Peyer's patch (tissue), 4 donors: ENCODE measurements at regions not wholly inside any gene's neighbourhood (a gene's known extent, or its start where the extent isn't known, plus 50 kb on each side); places are given as distances from the start of the nearest gene placed in this dataset.

Source experiments
- DNase-seq, 3 donors: peaks; one replicate each; pipeline ENCODE4 v3.0.0-alpha.2; 2017 to 2019
- H3K27ac ChIP-seq, 4 donors: fragments of 200-600 bp; sonication (generic); one replicate each; pipeline ENCODE4 v1.5.1; 2016 to 2019
- H3K27me3 ChIP-seq, 2 donors: fragments of 200-600 bp; sonication (generic); one replicate each; pipeline ENCODE4 v1.5.1; 2019
- H3K36me3 ChIP-seq, 3 donors: fragments of 200-600 bp; sonication (generic); one replicate each; pipeline ENCODE4 v1.5.1; 2016 to 2019
- H3K4me1 ChIP-seq, 4 donors: fragments of 200-600 bp; sonication (generic); one replicate each; pipeline ENCODE4 v1.5.1; 2016 to 2019
- H3K4me3 ChIP-seq, 4 donors: fragments of 200-600 bp; sonication (generic); 1 replicate in 3 of 4; 2 replicates in 1 of 4; pipeline ENCODE4 v1.5.1; 2016 to 2019; ENCODE audit warnings: mild to moderate bottlenecking in 1 of 4
- H3K9me3 ChIP-seq, 4 donors: fragments of 200-600 bp; sonication (generic); one replicate each; pipeline ENCODE4 v1.5.1; 2016 to 2019; ENCODE audit warnings: mild to moderate bottlenecking in 1 of 4
- POLR2A ChIP-seq, 2 donors: fragments of 450-650 bp; IDR thresholded peaks; one replicate each; pipeline ENCODE4 v1.5.1; 2017; ENCODE audit warnings: antibody characterized with exemption in 2 of 2, mild to moderate bottlenecking in 2 of 2, moderate library complexity in 2 of 2
- TF ChIP-seq, protein P1 (sequence below), 6 experiments: fragments of 450-650 bp in 4 of 6; fragments of 200-600 bp in 2 of 6; sonication (generic) in 1 of 6; IDR thresholded peaks; one replicate each; pipeline ENCODE4 v1.5.1; 2017 to 2019; ENCODE audit warnings: antibody characterized with exemption in 6 of 6, mild to moderate bottlenecking in 3 of 6, moderate library complexity in 1 of 6

GRCh38 chr12:30063435-30063945 is 279.7 kb upstream of the TMTC1 start:
- Histone ChIP-seq H3K4me1 (no peaks in the 10 kb centered on the region), H3K27ac (no peak overlapping the region), H3K27me3 (no peaks in the 10 kb centered on the region), H3K4me3 (no peak overlapping the region), H3K9me3 (no peaks in the 10 kb centered on the region), H3K36me3 (no peaks in the 10 kb centered on the region)
- no peak for DNase-seq
- no peak for TF ChIP-seq POLR2A (IDR thresholded peaks at IDR 0.05)
- TF ChIP-seq, protein P1, sequence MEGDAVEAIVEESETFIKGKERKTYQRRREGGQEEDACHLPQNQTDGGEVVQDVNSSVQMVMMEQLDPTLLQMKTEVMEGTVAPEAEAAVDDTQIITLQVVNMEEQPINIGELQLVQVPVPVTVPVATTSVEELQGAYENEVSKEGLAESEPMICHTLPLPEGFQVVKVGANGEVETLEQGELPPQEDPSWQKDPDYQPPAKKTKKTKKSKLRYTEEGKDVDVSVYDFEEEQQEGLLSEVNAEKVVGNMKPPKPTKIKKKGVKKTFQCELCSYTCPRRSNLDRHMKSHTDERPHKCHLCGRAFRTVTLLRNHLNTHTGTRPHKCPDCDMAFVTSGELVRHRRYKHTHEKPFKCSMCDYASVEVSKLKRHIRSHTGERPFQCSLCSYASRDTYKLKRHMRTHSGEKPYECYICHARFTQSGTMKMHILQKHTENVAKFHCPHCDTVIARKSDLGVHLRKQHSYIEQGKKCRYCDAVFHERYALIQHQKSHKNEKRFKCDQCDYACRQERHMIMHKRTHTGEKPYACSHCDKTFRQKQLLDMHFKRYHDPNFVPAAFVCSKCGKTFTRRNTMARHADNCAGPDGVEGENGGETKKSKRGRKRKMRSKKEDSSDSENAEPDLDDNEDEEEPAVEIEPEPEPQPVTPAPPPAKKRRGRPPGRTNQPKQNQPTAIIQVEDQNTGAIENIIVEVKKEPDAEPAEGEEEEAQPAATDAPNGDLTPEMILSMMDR (IDR thresholded peaks at IDR 0.05) = no peak

DNA sequence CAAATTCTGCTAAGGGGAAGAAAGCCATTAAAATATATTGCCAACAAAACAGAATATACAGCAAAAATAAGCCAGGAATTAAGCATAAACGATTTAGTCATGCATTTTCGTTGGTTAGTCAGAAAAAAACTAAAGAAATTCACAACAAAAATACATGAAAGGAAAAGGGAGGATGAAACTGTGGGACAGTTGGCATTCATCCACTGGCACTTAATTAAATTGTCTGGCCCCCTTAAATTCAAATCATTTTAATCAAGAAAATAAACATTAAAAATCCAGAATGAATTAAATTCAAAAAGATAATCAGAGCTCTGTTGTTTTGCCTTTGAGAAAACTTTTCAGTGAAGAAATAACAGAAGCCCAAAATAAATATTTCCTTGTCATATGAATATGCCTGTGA is 264.6 kb upstream of the TMTC1 start:
- Histone ChIP-seq H3K36me3 (no peaks in the 10 kb centered on the region), H3K9me3 (no peaks in the 10 kb centered on the region), H3K4me1 (no peaks in the 10 kb centered on the region), H3K4me3 (no peak overlapping the region), H3K27ac (no peak overlapping the region), H3K27me3 (no peaks in the 10 kb centered on the region)
- TF ChIP-seq POLR2A (IDR thresholded peaks at IDR 0.05) = no peak
- TF ChIP-seq, protein P1 (IDR thresholded peaks at IDR 0.05) = no peak
- DNase-seq = no peak

DNA sequence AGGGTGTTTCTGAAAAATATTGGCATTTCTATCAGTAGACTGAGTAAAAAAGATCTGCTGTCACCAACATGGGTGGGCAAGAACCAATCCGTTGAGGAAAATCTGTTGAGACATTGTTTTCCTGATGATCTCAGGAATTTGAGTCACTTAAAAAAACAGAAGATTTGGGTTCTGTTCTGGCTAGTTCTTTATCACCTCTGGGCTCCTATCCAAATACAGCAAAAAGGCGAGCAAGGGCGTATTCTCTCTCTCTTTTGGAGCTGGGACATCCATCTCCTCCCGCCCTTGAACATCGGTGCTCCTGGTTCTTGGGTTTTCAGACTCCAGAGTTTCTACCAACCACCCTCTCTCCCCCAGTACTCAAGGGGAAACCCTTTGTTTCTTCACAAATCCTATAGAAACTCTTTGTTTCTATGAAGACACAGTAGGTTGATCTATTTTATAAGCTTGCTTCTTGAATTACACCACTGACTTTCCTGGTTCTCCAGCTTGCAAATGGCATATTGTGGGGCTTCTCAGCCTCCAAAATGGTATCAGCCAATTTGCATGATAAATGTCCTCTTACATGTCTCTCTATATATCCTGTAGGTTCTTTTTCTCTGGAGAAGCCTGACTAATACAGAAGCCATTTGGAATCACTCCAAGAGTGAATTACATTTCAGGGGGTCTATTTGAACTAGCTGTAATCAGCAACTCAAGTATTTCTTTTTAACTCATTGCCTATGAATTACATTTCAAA is 263.9 kb upstream of the TMTC1 start:
- no peak overlapping the region for H3K4me3 ChIP-seq
- DNase-seq = no peak
- no peaks in the 10 kb centered on the region for H3K9me3 ChIP-seq
- H3K4me1 ChIP-seq = no peaks in the 10 kb centered on the region
- H3K27me3 ChIP-seq = no peaks in the 10 kb centered on the region
- H3K27ac ChIP-seq = no peak overlapping the region
- H3K36me3 ChIP-seq = no peaks in the 10 kb centered on the region
- TF ChIP-seq, protein P1 (IDR thresholded peaks at IDR 0.05) = no peak
- no peak for TF ChIP-seq POLR2A (IDR thresholded peaks at IDR 0.05)

- no peak for DNase-seq
- no peaks in the 10 kb centered on the region for H3K4me1 ChIP-seq
- no peak for TF ChIP-seq POLR2A (IDR thresholded peaks at IDR 0.05)
- TF ChIP-seq, protein P1 (IDR thresholded peaks at IDR 0.05) = no peak
- H3K36me3 ChIP-seq = no peaks in the 10 kb centered on the region
- H3K9me3 ChIP-seq = no peaks in the 10 kb centered on the region
- no peak overlapping the region for H3K4me3 ChIP-seq
- no peaks in the 10 kb centered on the region for H3K27me3 ChIP-seq
- no peak overlapping the region for H3K27ac ChIP-seq
These were observed 262.6 kb upstream of the TMTC1 start for GRCh38 chr12:30046376-30046775.

DNA sequence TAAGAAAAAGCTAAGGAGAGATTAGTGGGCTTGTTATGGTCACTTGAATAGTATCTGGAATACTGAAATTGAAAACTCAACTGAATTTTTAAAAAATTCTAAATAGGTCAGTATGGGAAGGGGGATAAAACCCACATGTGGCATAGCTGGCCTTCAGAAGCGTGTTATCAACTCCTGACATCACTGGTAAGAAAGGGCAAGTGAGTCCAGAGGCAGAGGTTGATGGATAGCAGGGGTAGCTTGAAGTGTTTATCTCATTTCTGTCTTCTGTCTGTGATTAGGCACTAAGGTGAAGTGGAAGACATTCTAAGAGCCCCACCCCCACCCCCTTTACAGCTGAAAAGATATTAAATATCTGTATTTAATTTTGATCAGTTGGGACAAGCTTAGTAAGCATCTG is 261.4 kb upstream of the TMTC1 start:
- no peak overlapping the region for H3K4me3 ChIP-seq
- TF ChIP-seq, protein P1 (IDR thresholded peaks at IDR 0.05) = no peak
- TF ChIP-seq POLR2A (IDR thresholded peaks at IDR 0.05) = no peak
- H3K36me3 ChIP-seq = no peaks in the 10 kb centered on the region
- no peaks in the 10 kb centered on the region for H3K4me1 ChIP-seq
- no peak for DNase-seq
- no peaks in the 10 kb centered on the region for H3K27me3 ChIP-seq
- H3K9me3 ChIP-seq = no peaks in the 10 kb centered on the region
- H3K27ac ChIP-seq = no peak overlapping the region
